ENCODE measurements at regions not wholly inside any gene's neighbourhood (a gene's known extent, or its start where the extent isn't known, plus 50 kb on each side); places are given as distances from the start of the nearest gene placed in this dataset.
A peak's percentile ranks its signal among the peaks of the same experiment; 100 is the strongest.

GRCh38 chr7:131221061-131221460 is 106.6 kb upstream of the MKLN1 start:
- ATAC-seq (ENCODE audit: insufficient read depth, low read depth) (no peak), DNase-seq (no peak)
- peaks cover 8% of the 10 kb centered on the region for H3K4me1 ChIP-seq (ENCODE audit: insufficient read depth, low read length)
- H3K4me3 ChIP-seq (ENCODE audit: low read depth in 1 of 2, low read length in 2 of 2), result no peak overlapping the region
- H3K4me2 ChIP-seq (ENCODE audit: insufficient read depth, low read length), result no peak overlapping the region
- no peaks in the 10 kb centered on the region for H3K79me2 ChIP-seq (ENCODE audit: insufficient read depth, low read length)
- H2AFZ ChIP-seq (ENCODE audit: low read depth, low read length), result no peak overlapping the region
- H3K27me3 ChIP-seq (ENCODE audit: insufficient read depth, low read length, poor library complexity), result no peaks in the 10 kb centered on the region
- H4K20me1 ChIP-seq (ENCODE audit: insufficient read depth, low read length), result no peaks in the 10 kb centered on the region
- H3K36me3 ChIP-seq (ENCODE audit: insufficient read depth, low read length), result no peaks in the 10 kb centered on the region
- no peak overlapping the region for H3K9ac ChIP-seq (ENCODE audit: low read depth, low read length)
- no peaks in the 10 kb centered on the region for H3K9me3 ChIP-seq (ENCODE audit: insufficient read depth, low read length, severe bottlenecking)
- H3K27ac ChIP-seq (ENCODE audit: low read length), result no peak overlapping the region
- no peak for TF ChIP-seq EZH2 (IDR thresholded peaks at IDR 0.05; ENCODE audit: borderline replicate concordance, low read depth, low read length, severe bottlenecking)
- TF ChIP-seq, protein P1, sequence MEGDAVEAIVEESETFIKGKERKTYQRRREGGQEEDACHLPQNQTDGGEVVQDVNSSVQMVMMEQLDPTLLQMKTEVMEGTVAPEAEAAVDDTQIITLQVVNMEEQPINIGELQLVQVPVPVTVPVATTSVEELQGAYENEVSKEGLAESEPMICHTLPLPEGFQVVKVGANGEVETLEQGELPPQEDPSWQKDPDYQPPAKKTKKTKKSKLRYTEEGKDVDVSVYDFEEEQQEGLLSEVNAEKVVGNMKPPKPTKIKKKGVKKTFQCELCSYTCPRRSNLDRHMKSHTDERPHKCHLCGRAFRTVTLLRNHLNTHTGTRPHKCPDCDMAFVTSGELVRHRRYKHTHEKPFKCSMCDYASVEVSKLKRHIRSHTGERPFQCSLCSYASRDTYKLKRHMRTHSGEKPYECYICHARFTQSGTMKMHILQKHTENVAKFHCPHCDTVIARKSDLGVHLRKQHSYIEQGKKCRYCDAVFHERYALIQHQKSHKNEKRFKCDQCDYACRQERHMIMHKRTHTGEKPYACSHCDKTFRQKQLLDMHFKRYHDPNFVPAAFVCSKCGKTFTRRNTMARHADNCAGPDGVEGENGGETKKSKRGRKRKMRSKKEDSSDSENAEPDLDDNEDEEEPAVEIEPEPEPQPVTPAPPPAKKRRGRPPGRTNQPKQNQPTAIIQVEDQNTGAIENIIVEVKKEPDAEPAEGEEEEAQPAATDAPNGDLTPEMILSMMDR (IDR thresholded peaks at IDR 0.05; ENCODE audit: borderline replicate concordance, extremely low read depth, low read length, poor library complexity, severe bottlenecking), result no peak

DNA sequence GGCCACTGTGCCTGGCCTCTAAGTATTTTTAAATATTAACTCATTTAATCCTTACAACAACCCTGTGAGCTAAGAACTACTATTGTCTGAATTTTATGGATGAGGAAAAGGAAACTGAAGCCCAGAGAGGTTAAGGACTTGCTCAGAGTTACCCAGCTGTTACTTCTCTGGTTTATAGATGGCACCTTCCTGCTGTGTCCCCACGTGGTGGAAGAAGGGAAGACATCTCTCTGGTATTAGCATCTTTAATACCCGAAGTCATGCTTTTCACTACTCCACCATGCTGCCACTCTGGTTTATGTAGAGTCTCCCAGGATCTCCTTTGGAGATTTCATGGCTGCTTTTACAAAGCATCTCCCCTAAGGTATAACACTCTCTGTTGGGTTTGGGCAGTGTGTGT is 105.5 kb upstream of the MKLN1 start:
- H3K79me2 ChIP-seq (ENCODE audit: insufficient read depth, low read length), result no peaks in the 10 kb centered on the region
- H3K9ac ChIP-seq (ENCODE audit: low read depth, low read length), result no peak overlapping the region
- TF ChIP-seq EZH2 (IDR thresholded peaks at IDR 0.05; ENCODE audit: borderline replicate concordance, low read depth, low read length, severe bottlenecking), result no peak
- TF ChIP-seq, protein P1 (IDR thresholded peaks at IDR 0.05; ENCODE audit: borderline replicate concordance, extremely low read depth, low read length, poor library complexity, severe bottlenecking), result no peak
- no peak overlapping the region for H3K4me3 ChIP-seq (ENCODE audit: low read depth in 1 of 2, low read length in 2 of 2)
- no peak overlapping the region for H3K4me2 ChIP-seq (ENCODE audit: insufficient read depth, low read length)
- H3K4me1 ChIP-seq (ENCODE audit: insufficient read depth, low read length), result peaks cover 8% of the 10 kb centered on the region
- no peak for ATAC-seq (ENCODE audit: insufficient read depth, low read depth)
- H4K20me1 ChIP-seq (ENCODE audit: insufficient read depth, low read length), result no peaks in the 10 kb centered on the region
- H3K36me3 ChIP-seq (ENCODE audit: insufficient read depth, low read length), result no peaks in the 10 kb centered on the region
- DNase-seq, result no peak
- no peaks in the 10 kb centered on the region for H3K9me3 ChIP-seq (ENCODE audit: insufficient read depth, low read length, severe bottlenecking)
- H3K27ac ChIP-seq (ENCODE audit: low read length), result no peak overlapping the region
- no peaks in the 10 kb centered on the region for H3K27me3 ChIP-seq (ENCODE audit: insufficient read depth, low read length, poor library complexity)
- no peak overlapping the region for H2AFZ ChIP-seq (ENCODE audit: low read depth, low read length)

GRCh38 chr7:131223151-131223550 is 104.5 kb upstream of the MKLN1 start:
- Histone ChIP-seq H3K27ac (ENCODE audit: low read length) (no peak overlapping the region), H3K79me2 (ENCODE audit: insufficient read depth, low read length) (no peaks in the 10 kb centered on the region), H3K4me3 (ENCODE audit: low read depth in 1 of 2, low read length in 2 of 2) (no peak overlapping the region), H3K27me3 (ENCODE audit: insufficient read depth, low read length, poor library complexity) (no peaks in the 10 kb centered on the region), H2AFZ (ENCODE audit: low read depth, low read length) (0 out of 2 replicates have a peak overlapping the region, but pooled peaks have one; percentile 32), H3K4me2 (ENCODE audit: insufficient read depth, low read length) (no peak overlapping the region), H4K20me1 (ENCODE audit: insufficient read depth, low read length) (no peaks in the 10 kb centered on the region), H3K9me3 (ENCODE audit: insufficient read depth, low read length, severe bottlenecking) (no peaks in the 10 kb centered on the region), H3K9ac (ENCODE audit: low read depth, low read length) (no peak overlapping the region), H3K4me1 (ENCODE audit: insufficient read depth, low read length) (peaks cover 8% of the 10 kb centered on the region), H3K36me3 (ENCODE audit: insufficient read depth, low read length) (no peaks in the 10 kb centered on the region)
- TF ChIP-seq, protein P1 (IDR thresholded peaks at IDR 0.05; ENCODE audit: borderline replicate concordance, extremely low read depth, low read length, poor library complexity, severe bottlenecking), result no peak
- no peak for TF ChIP-seq EZH2 (IDR thresholded peaks at IDR 0.05; ENCODE audit: borderline replicate concordance, low read depth, low read length, severe bottlenecking)
- ATAC-seq (ENCODE audit: insufficient read depth, low read depth), result no peak
- no peak for DNase-seq

GRCh38 chr7:131224996-131225395 is 102.7 kb upstream of the MKLN1 start:
- Histone ChIP-seq H3K36me3 (ENCODE audit: insufficient read depth, low read length) (no peaks in the 10 kb centered on the region), H3K79me2 (ENCODE audit: insufficient read depth, low read length) (no peaks in the 10 kb centered on the region), H3K27ac (ENCODE audit: low read length) (no peak overlapping the region), H3K4me2 (ENCODE audit: insufficient read depth, low read length) (no peak overlapping the region), H3K4me3 (ENCODE audit: low read depth in 1 of 2, low read length in 2 of 2) (no peak overlapping the region), H3K4me1 (ENCODE audit: insufficient read depth, low read length) (peaks cover 3% of the 10 kb centered on the region; the same call in 1 of the 2 replicates), H3K9me3 (ENCODE audit: insufficient read depth, low read length, severe bottlenecking) (no peaks in the 10 kb centered on the region), H3K27me3 (ENCODE audit: insufficient read depth, low read length, poor library complexity) (no peaks in the 10 kb centered on the region), H3K9ac (ENCODE audit: low read depth, low read length) (no peak overlapping the region), H4K20me1 (ENCODE audit: insufficient read depth, low read length) (no peaks in the 10 kb centered on the region), H2AFZ (ENCODE audit: low read depth, low read length) (no peak overlapping the region)
- DNase-seq (no peak), ATAC-seq (ENCODE audit: insufficient read depth, low read depth) (no peak)
- no peak for TF ChIP-seq EZH2 (IDR thresholded peaks at IDR 0.05; ENCODE audit: borderline replicate concordance, low read depth, low read length, severe bottlenecking)
- TF ChIP-seq, protein P1 (IDR thresholded peaks at IDR 0.05; ENCODE audit: borderline replicate concordance, extremely low read depth, low read length, poor library complexity, severe bottlenecking), result no peak
